HG03139 (cell line): ENCODE measurements at regions not wholly inside any gene's neighbourhood (a gene's known extent, or its start where the extent isn't known, plus 50 kb on each side); places are given as distances from the start of the nearest gene placed in this dataset.
A peak's percentile ranks its signal among the peaks of the same experiment; 100 is the strongest.
"Not testable (repeated sequence)": the region's sequence is repeated elsewhere in the genome, so short reads cannot be mapped to it uniquely, and the experiment has no call there.

Source experiments
- ATAC-seq: cut with Tn5 transposase; IDR thresholded peaks from one replicate; pipeline ENCODE4 v1.9.1; 2021; ENCODE audit not compliant: unreplicated experiment

- ATAC-seq: not testable (repeated sequence)
These were observed 131.9 kb downstream of the CWH43 start for GRCh38 chr4:49117951-49118350.

GRCh38 chr4:49118379-49119212 is 132.5 kb downstream of the CWH43 start:
- ATAC-seq: peak; percentile 43

GRCh38 chr4:49119345-49119744 is 133.3 kb downstream of the CWH43 start:
- peak; percentile 13 for ATAC-seq

GRCh38 chr4:49120042-49120779 is 134.1 kb downstream of the CWH43 start:
- not testable (repeated sequence) for ATAC-seq

GRCh38 chr4:49120804-49121203 is 134.7 kb downstream of the CWH43 start:
- not testable (repeated sequence) for ATAC-seq

- ATAC-seq: not testable (repeated sequence)
These were observed 140.4 kb downstream of the CWH43 start for GRCh38 chr4:49126443-49126842.

GRCh38 chr4:49126858-49127257 is 140.8 kb downstream of the CWH43 start:
- ATAC-seq: not testable (repeated sequence)

GRCh38 chr4:49129385-49129784 is 143.3 kb downstream of the CWH43 start:
- ATAC-seq: not testable (repeated sequence)

- not testable (repeated sequence) for ATAC-seq
These were observed 143.8 kb downstream of the CWH43 start for GRCh38 chr4:49129870-49130269.

GRCh38 chr4:49130724-49131123 is 144.6 kb downstream of the CWH43 start:
- not testable (repeated sequence) for ATAC-seq

- peak; percentile 42 for ATAC-seq
These were observed 151.0 kb downstream of the CWH43 start for GRCh38 chr4:49137043-49137442.

- ATAC-seq: not testable (repeated sequence)
These were observed 151.9 kb downstream of the CWH43 start for GRCh38 chr4:49137961-49138360.

GRCh38 chr4:49138818-49139217 is 152.7 kb downstream of the CWH43 start:
- not testable (repeated sequence) for ATAC-seq

GRCh38 chr4:49139513-49139912 is 153.4 kb downstream of the CWH43 start:
- ATAC-seq: not testable (repeated sequence)

GRCh38 chr4:49140351-49140750 is 154.3 kb downstream of the CWH43 start:
- not testable (repeated sequence) for ATAC-seq

- not testable (repeated sequence) for ATAC-seq
These were observed 155.9 kb downstream of the CWH43 start for GRCh38 chr4:49141955-49142354.

GRCh38 chr4:49147143-49147542 is 161.1 kb downstream of the CWH43 start:
- ATAC-seq: peak; percentile 42

- ATAC-seq: not testable (repeated sequence)
These were observed 161.5 kb downstream of the CWH43 start for GRCh38 chr4:49147596-49147995.

- peak; percentile 66 for ATAC-seq
These were observed 163.2 kb downstream of the CWH43 start for GRCh38 chr4:49149006-49149975.

GRCh38 chr4:49150351-49151083 is 164.4 kb downstream of the CWH43 start:
- ATAC-seq: not testable (repeated sequence)
